ENCODE measurements at regions not wholly inside any gene's neighbourhood (a gene's known extent, or its start where the extent isn't known, plus 50 kb on each side); places are given as distances from the start of the nearest gene placed in this dataset.

DNA sequence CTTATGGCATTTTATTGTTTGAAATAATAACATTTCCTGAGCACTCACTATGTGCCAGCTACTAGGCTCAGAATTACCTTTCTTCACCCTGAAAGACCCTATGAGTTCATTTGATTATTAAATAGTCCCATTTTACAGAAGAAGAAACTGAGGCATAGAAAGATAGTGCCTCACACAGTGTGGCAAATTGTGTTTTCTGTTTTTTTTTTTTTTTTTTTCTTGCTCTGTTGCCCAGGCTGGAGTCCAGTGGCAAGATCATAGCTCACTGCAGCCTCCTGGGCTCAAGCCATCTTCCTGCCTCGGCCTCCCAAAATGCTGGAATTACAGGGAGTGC lies 59.7 kb upstream of the PTPN1 start:
- WGBS (ENCODE audit: insufficient coverage, low coverage, missing lambda C conversion rate), result 45% methylated on average over 1 of the region's 1 CpG
- FAIRE-seq, result no peak

More for the DNA sequence above, 59.7 kb upstream of the PTPN1 start:
- H3K79me2 ChIP-seq (ENCODE audit: control insufficient read depth, insufficient read depth, low read length), result no peaks in the 10 kb centered on the region
- peaks cover 0 to 4% of the 10 kb centered on the region in 2 experiments; a peak in 1 of 5 replicates for H3K27me3 ChIP-seq (ENCODE audit: control insufficient read depth in 2 of 2, insufficient read depth in 2 of 2, low read length in 2 of 2)
- ATAC-seq (no peak), DNase-seq (ENCODE audit: extremely low read depth in 1 of 4, low spot score in 3 of 4) (no peak)
- no peaks in the 10 kb centered on the region for H3K9me3 ChIP-seq (replicated peaks; ENCODE audit: control insufficient read depth, insufficient read depth, low read depth, low read length)
- H3K4me2 ChIP-seq (ENCODE audit: insufficient read depth, low read length), result no peak overlapping the region
- peaks cover 8 to 11% of the 10 kb centered on the region in 2 experiments for H3K4me1 ChIP-seq (replicated peaks in 1 of 2; ENCODE audit: control insufficient read depth in 2 of 2, insufficient read depth in 2 of 2, low read length in 2 of 2)
- no peak overlapping the region for H3K9ac ChIP-seq (ENCODE audit: insufficient read depth in 1 of 2, low read depth in 2 of 2, low read length in 2 of 2)
- TF ChIP-seq KDM1A (IDR thresholded peaks at IDR 0.05) (0 out of 4 replicates have a peak, but pooled peaks have one; percentile 10 to 12), ZKSCAN8 (CRISPR knock-in tag; IDR thresholded peaks at IDR 0.05) (0 out of 2 replicates have a peak, but pooled peaks have one; percentile 23), RBM25 (IDR thresholded peaks at IDR 0.05; ENCODE audit: low read depth, low read length, severe bottlenecking) (peak; percentile 76), BCOR (IDR thresholded peaks at IDR 0.05) (peak; percentile 74), SMARCA5 (IDR thresholded peaks at IDR 0.05) (peak; percentile 53; the same call in 1 of the 2 replicates), ADNP (tag; IDR thresholded peaks at IDR 0.05) (peak; percentile 76), SMARCE1 (IDR thresholded peaks at IDR 0.05) (no peak), ZBTB9 (CRISPR knock-in tag; IDR thresholded peaks at IDR 0.05) (no peak)
- TF ChIP-seq, protein P1, sequence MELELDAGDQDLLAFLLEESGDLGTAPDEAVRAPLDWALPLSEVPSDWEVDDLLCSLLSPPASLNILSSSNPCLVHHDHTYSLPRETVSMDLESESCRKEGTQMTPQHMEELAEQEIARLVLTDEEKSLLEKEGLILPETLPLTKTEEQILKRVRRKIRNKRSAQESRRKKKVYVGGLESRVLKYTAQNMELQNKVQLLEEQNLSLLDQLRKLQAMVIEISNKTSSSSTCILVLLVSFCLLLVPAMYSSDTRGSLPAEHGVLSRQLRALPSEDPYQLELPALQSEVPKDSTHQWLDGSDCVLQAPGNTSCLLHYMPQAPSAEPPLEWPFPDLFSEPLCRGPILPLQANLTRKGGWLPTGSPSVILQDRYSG (tag; conservative IDR thresholded peaks at IDR 0.05; ENCODE audit: low read depth), result no peak
- no peaks in the 10 kb centered on the region for H3K36me3 ChIP-seq (ENCODE audit: control insufficient read depth, insufficient read depth, low read length)
- BruUV-seq (replicated peaks), result no TSS peak
- CTCF ChIA-PET (ENCODE audit: low intra/inter-chr PET ratio), result interaction anchor here (0.6 kb wide), 1 partner anchor 224 kb away, joined by 4 read pairs; no protein-coding TSS in a partner anchor
- no peak overlapping the region for H3K27ac ChIP-seq (ENCODE audit: extremely low read depth, low read depth, low read length)
- no peaks in the 10 kb centered on the region for H4K20me1 ChIP-seq (replicated peaks; ENCODE audit: control insufficient read depth, insufficient read depth, low read length)
- H2AFZ ChIP-seq (ENCODE audit: low read depth, low read length), result no peak overlapping the region
- H3K9me1 ChIP-seq (ENCODE audit: control insufficient read depth, insufficient read depth, low read length), result no peaks in the 10 kb centered on the region
- in situ Hi-C loops (cut with MboI), result no loop called here
- POLR2A ChIA-PET, result interaction anchor here (0.7 to 1.1 kb wide), 4 partner anchors 10 to 401 kb away, joined by 3 to 4 read pairs (median 3); no protein-coding TSS in a partner anchor
- intact Hi-C loops (cut with micrococcal nuclease), result no loop called here
- H3K4me3 ChIP-seq, result no peak overlapping the region

Data from K562 (cell line).